A673 (cell line): ENCODE measurements at regions not wholly inside any gene's neighbourhood (a gene's known extent, or its start where the extent isn't known, plus 50 kb on each side); places are given as distances from the start of the nearest gene placed in this dataset.
"Not testable (repeated sequence)": the region's sequence is repeated elsewhere in the genome, so short reads cannot be mapped to it uniquely, and the experiment has no call there.

ENCODE experiments used
- BruUV-seq: library from RNA; stranded (reverse); fragments of 400-500 nt; replicated peaks from 2 replicates; lab custom pipeline; 2021; lab: Mats Ljungman, UMichigan
- CTCF ChIA-PET: fragments of 300-600 bp; sonication (Branson Sonifier 250); formaldehyde crosslinking; loops from one replicate; lab custom pipeline; 2022; ENCODE audit warnings: antibody characterized with exemption; lab: Charles Lee
- POLR2A ChIA-PET: fragments of 300-600 bp; sonication (Branson Sonifier 250); formaldehyde crosslinking; loops from one replicate; lab custom pipeline; 2022; ENCODE audit warnings: antibody characterized with exemption; ENCODE audit not compliant: low non-redundant PET; lab: Charles Lee
- DNase-seq: peaks from one replicate; pipeline ENCODE4 v3.0.0-alpha.2; 2015; ENCODE audit warnings: low spot score
- H3K27ac ChIP-seq: fragments of 200-600 bp; sonication (generic); 2 replicates; pipeline ENCODE4 v1.5.1; 2016; ENCODE audit warnings: mixed run types, low read depth, mild to moderate bottlenecking, mixed read lengths, antibody characterized with exemption, low read length; ENCODE audit not compliant: poor library complexity, severe bottlenecking
- H3K27me3 ChIP-seq: fragments of 200-600 bp; sonication (generic); replicated peaks from 2 replicates; pipeline ENCODE4 v1.6.1; 2017; ENCODE audit warnings: mixed run types, low read depth, mild to moderate bottlenecking, mixed read lengths, antibody characterized with exemption, low read length; ENCODE audit not compliant: insufficient read depth, poor library complexity
- H3K36me3 ChIP-seq: fragments of 200-600 bp; sonication (generic); 2 replicates; pipeline ENCODE4 v1.6.1; 2016; ENCODE audit warnings: mixed run types, mild to moderate bottlenecking, mixed read lengths, antibody characterized with exemption, low read length; ENCODE audit not compliant: insufficient read depth, poor library complexity, severe bottlenecking
- H3K4me1 ChIP-seq: fragments of 200-600 bp; sonication (generic); 2 replicates; pipeline ENCODE4 v1.6.1; 2017; ENCODE audit warnings: mixed run types, mild to moderate bottlenecking, mixed read lengths, antibody characterized with exemption, low read length; ENCODE audit not compliant: insufficient read depth, poor library complexity, severe bottlenecking
- H3K4me3 ChIP-seq: fragments of 200-600 bp; sonication (generic); 2 replicates; pipeline ENCODE4 v1.5.1; 2016; ENCODE audit warnings: low read depth, mixed run types, mild to moderate bottlenecking, mixed read lengths, low read length; ENCODE audit not compliant: poor library complexity, severe bottlenecking
- H3K9me3 ChIP-seq: fragments of 200-600 bp; sonication (generic); 2 replicates; pipeline ENCODE4 v1.6.1; 2016; ENCODE audit warnings: mixed run types, low read depth, mild to moderate bottlenecking, mixed read lengths, antibody characterized with exemption, low read length; ENCODE audit not compliant: poor library complexity, severe bottlenecking
- CTCF ChIP-seq: fragments of 300-800, 200-600 bp; sonication (generic); conservative IDR thresholded peaks from 2 replicates; pipeline ENCODE4 v1.5.1; 2017; ENCODE audit warnings: low read depth, mild to moderate bottlenecking, antibody characterized with exemption, low read length, moderate library complexity, mixed read lengths
- EZH2 ChIP-seq: fragments of 200-600 bp; sonication (generic); IDR thresholded peaks from 2 replicates; pipeline ENCODE4 v1.6.1; 2017; ENCODE audit warnings: borderline replicate concordance, low read depth, mild to moderate bottlenecking, mixed read lengths, antibody characterized with exemption, low read length; ENCODE audit not compliant: poor library complexity, severe bottlenecking
- intact Hi-C: fragments of 100-400 bp; cut with micrococcal nuclease; formaldehyde crosslinking; loops from one replicate; pipeline ENCODE4 v1.10.0; 2022; ENCODE audit not compliant: unreplicated experiment

- Histone ChIP-seq H3K27me3 (no peaks in the 10 kb centered on the region), H3K36me3 (no peaks in the 10 kb centered on the region), H3K27ac (no peak overlapping the region), H3K9me3 (no peaks in the 10 kb centered on the region), H3K4me1 (no peaks in the 10 kb centered on the region), H3K4me3 (no peak overlapping the region)
- BruUV-seq = no TSS peak
- CTCF ChIA-PET = no interaction called here
- DNase-seq = no peak
- intact Hi-C loops = no loop called here
- no peak for TF ChIP-seq CTCF
- TF ChIP-seq EZH2 = no peak
- POLR2A ChIA-PET = no interaction called here
Observed at GRCh38 chr4:158032733-158033415, 140.0 kb downstream of the GASK1B start.

DNA sequence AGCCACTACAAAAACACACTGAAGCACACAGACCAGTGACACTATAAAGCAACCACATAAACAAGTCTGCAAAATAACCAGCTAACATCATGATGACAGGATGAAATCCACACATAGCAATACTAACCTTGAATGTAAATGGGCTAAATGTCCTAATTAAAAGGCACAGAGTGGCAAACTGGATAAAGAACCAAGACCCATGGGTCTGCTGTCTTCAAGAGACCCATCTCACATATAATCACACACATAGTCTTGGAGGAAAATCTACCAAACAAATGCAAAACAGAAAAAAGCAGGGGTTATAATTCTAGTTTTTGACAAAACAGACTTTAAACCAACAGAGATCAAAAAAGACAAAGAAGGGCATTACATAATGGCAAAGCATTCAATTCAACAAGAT is 144.4 kb downstream of the GASK1B start:
- CTCF ChIA-PET, H3K4me3 ChIP-seq, H3K36me3 ChIP-seq, H3K9me3 ChIP-seq, intact Hi-C loops, H3K27ac ChIP-seq, BruUV-seq, H3K27me3 ChIP-seq, POLR2A ChIA-PET, H3K4me1 ChIP-seq, DNase-seq: not testable (repeated sequence)

DNA sequence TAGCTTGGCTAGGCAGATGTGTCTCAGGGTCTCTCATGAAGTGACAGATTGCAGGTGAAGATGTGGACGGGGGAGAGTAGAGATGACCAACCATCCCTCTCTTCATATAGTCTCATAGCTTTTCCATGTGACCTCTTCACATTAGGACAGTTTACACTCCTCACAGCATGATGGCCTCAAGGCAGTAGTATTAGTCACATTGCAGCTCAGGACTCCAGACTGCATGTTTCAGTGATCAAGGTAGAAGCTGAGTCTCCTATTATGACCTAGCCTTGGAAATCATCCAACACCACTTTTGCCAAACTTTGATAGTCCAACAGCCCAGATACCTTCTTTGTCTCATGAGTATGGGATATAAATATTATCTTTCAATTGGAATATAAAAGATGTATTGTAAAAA is 147.7 kb downstream of the GASK1B start:
- intact Hi-C loops = no loop called here
- POLR2A ChIA-PET = no interaction called here

More for the DNA sequence above, 147.7 kb downstream of the GASK1B start:
- H3K36me3 ChIP-seq = no peaks in the 10 kb centered on the region
- no peak for DNase-seq
- H3K27me3 ChIP-seq = no peaks in the 10 kb centered on the region
- no peak overlapping the region for H3K4me3 ChIP-seq
- peaks cover 12% of the 10 kb centered on the region for H3K4me1 ChIP-seq
- no peak for TF ChIP-seq CTCF
- TF ChIP-seq EZH2 = no peak
- CTCF ChIA-PET = no interaction called here
- H3K9me3 ChIP-seq = no peaks in the 10 kb centered on the region
- H3K27ac ChIP-seq = no peak overlapping the region
- no TSS peak for BruUV-seq
